Natural killer cell treated with Interleukin-12 subunit alpha and Interleukin-12 subunit beta and Interleukin-15 and Interleukin-18, amount 100 ng/mL, for 72 hours (primary cell): ENCODE measurements at regions not wholly inside any gene's neighbourhood (a gene's known extent, or its start where the extent isn't known, plus 50 kb on each side); places are given as distances from the start of the nearest gene placed in this dataset.

ENCODE experiments used
- ATAC-seq, 2 donors: fragments of 150-1000 bp; cut with Tn5 transposase in 1 of 2; sonication (Bioruptor Pico), chemical (Tn5 transposase) in 1 of 2; 2 replicates each; pipeline ENCODE4 v1.10.0; 2021
- DNase-seq: peaks from one replicate; pipeline ENCODE4 v3.0.0; 2022; ENCODE audit warnings: low spot score
- H3K27ac Mint-ChIP-seq, 2 donors: 1 replicate in 1 of 2; 2 replicates in 1 of 2; pipeline ENCODE4 v1.8.0; 2022; ENCODE audit warnings: mixed read lengths in 2 of 2, mild to moderate bottlenecking in 1 of 2, moderate library complexity in 1 of 2
- H3K27me3 Mint-ChIP-seq, 2 donors: 1 replicate in 1 of 2; 2 replicates in 1 of 2; pipeline ENCODE4 v1.8.0; 2022; ENCODE audit warnings: mixed read lengths in 2 of 2
- H3K36me3 Mint-ChIP-seq: one replicate; pipeline ENCODE4 v1.8.0; 2022; ENCODE audit warnings: mixed read lengths
- H3K4me1 Mint-ChIP-seq, 2 donors: 1 replicate in 1 of 2; 2 replicates in 1 of 2; pipeline ENCODE4 v1.8.0; 2022; ENCODE audit warnings: low read depth in 2 of 2, mixed read lengths in 2 of 2, mild to moderate bottlenecking in 1 of 2
- H3K4me3 Mint-ChIP-seq: one replicate; pipeline ENCODE4 v1.8.0; 2022; ENCODE audit warnings: mixed read lengths
- H3K9me3 Mint-ChIP-seq: 2 replicates; pipeline ENCODE4 v1.8.0; 2022; ENCODE audit warnings: mixed read lengths

GRCh38 chr1:175877939-175878737 is 134.7 kb upstream of the TNR start:
- Mint-ChIP-seq H3K9me3 (no peaks in the 10 kb centered on the region), H3K4me1 (no peaks in the 10 kb centered on the region), H3K36me3 (no peaks in the 10 kb centered on the region), H3K27me3 (peaks cover 5 to 19% of the 10 kb centered on the region in 2 donors), H3K27ac (no peak overlapping the region), H3K4me3 (no peak overlapping the region)
- no peak for ATAC-seq
- DNase-seq: no peak

- DNase-seq: no peak
- no peak overlapping the region for H3K4me3 Mint-ChIP-seq
- no peak overlapping the region for H3K27ac Mint-ChIP-seq
- H3K4me1 Mint-ChIP-seq: no peaks in the 10 kb centered on the region
- H3K9me3 Mint-ChIP-seq: no peaks in the 10 kb centered on the region
- ATAC-seq: no peak
- H3K27me3 Mint-ChIP-seq: peaks cover 4 to 8% of the 10 kb centered on the region in 2 donors
- H3K36me3 Mint-ChIP-seq: no peaks in the 10 kb centered on the region
Observed at GRCh38 chr1:175875556-175875955, 132.2 kb upstream of the TNR start.

GRCh38 chr1:175874081-175874480 is 130.7 kb upstream of the TNR start:
- DNase-seq (no peak), ATAC-seq (no peak)
- no peak overlapping the region for H3K27ac Mint-ChIP-seq
- H3K4me3 Mint-ChIP-seq: no peak overlapping the region
- H3K36me3 Mint-ChIP-seq: no peaks in the 10 kb centered on the region
- H3K27me3 Mint-ChIP-seq: no peaks in the 10 kb centered on the region
- H3K4me1 Mint-ChIP-seq: no peaks in the 10 kb centered on the region
- H3K9me3 Mint-ChIP-seq: no peaks in the 10 kb centered on the region

GRCh38 chr1:175873290-175873935 is 130.0 kb upstream of the TNR start:
- no peaks in the 10 kb centered on the region for H3K4me1 Mint-ChIP-seq
- H3K9me3 Mint-ChIP-seq: no peaks in the 10 kb centered on the region
- no peaks in the 10 kb centered on the region for H3K27me3 Mint-ChIP-seq
- no peak overlapping the region for H3K27ac Mint-ChIP-seq
- no peak for DNase-seq
- no peak overlapping the region for H3K4me3 Mint-ChIP-seq
- no peaks in the 10 kb centered on the region for H3K36me3 Mint-ChIP-seq
- no peak for ATAC-seq

GRCh38 chr1:175872588-175872987 is 129.2 kb upstream of the TNR start:
- Mint-ChIP-seq H3K4me1 (no peaks in the 10 kb centered on the region), H3K36me3 (no peaks in the 10 kb centered on the region), H3K9me3 (no peaks in the 10 kb centered on the region), H3K27me3 (no peaks in the 10 kb centered on the region), H3K4me3 (no peak overlapping the region), H3K27ac (no peak overlapping the region)
- no peak for ATAC-seq
- no peak for DNase-seq

GRCh38 chr1:175871647-175872046 is 128.3 kb upstream of the TNR start:
- no peaks in the 10 kb centered on the region for H3K4me1 Mint-ChIP-seq
- H3K27me3 Mint-ChIP-seq: no peaks in the 10 kb centered on the region
- no peak overlapping the region for H3K4me3 Mint-ChIP-seq
- no peak overlapping the region for H3K27ac Mint-ChIP-seq
- ATAC-seq (no peak), DNase-seq (no peak)
- no peaks in the 10 kb centered on the region for H3K9me3 Mint-ChIP-seq
- H3K36me3 Mint-ChIP-seq: no peaks in the 10 kb centered on the region

- ATAC-seq (no peak), DNase-seq (no peak)
- H3K36me3 Mint-ChIP-seq: no peaks in the 10 kb centered on the region
- H3K27ac Mint-ChIP-seq: no peak overlapping the region
- no peak overlapping the region for H3K4me3 Mint-ChIP-seq
- H3K4me1 Mint-ChIP-seq: no peaks in the 10 kb centered on the region
- no peaks in the 10 kb centered on the region for H3K27me3 Mint-ChIP-seq
- H3K9me3 Mint-ChIP-seq: no peaks in the 10 kb centered on the region
Observed at GRCh38 chr1:175870217-175870616, 126.8 kb upstream of the TNR start.

- Mint-ChIP-seq H3K4me3 (no peak overlapping the region), H3K36me3 (no peaks in the 10 kb centered on the region), H3K4me1 (no peaks in the 10 kb centered on the region), H3K27ac (no peak overlapping the region), H3K9me3 (no peaks in the 10 kb centered on the region), H3K27me3 (peaks cover 0 to 13% of the 10 kb centered on the region in 2 donors)
- ATAC-seq (no peak), DNase-seq (no peak)
Observed at GRCh38 chr1:175866776-175867175, 123.4 kb upstream of the TNR start.

- Mint-ChIP-seq H3K9me3 (no peaks in the 10 kb centered on the region), H3K4me1 (no peaks in the 10 kb centered on the region), H3K27ac (no peak overlapping the region), H3K27me3 (peaks cover 0 to 13% of the 10 kb centered on the region in 2 donors), H3K4me3 (no peak overlapping the region), H3K36me3 (no peaks in the 10 kb centered on the region)
- no peak for ATAC-seq
- no peak for DNase-seq
Observed at GRCh38 chr1:175865041-175865766, 121.8 kb upstream of the TNR start.

- no peak overlapping the region for H3K4me3 Mint-ChIP-seq
- peaks cover 0 to 13% of the 10 kb centered on the region in 2 donors for H3K27me3 Mint-ChIP-seq
- H3K4me1 Mint-ChIP-seq: no peaks in the 10 kb centered on the region
- DNase-seq (no peak), ATAC-seq (no peak)
- H3K27ac Mint-ChIP-seq: no peak overlapping the region
- no peaks in the 10 kb centered on the region for H3K9me3 Mint-ChIP-seq
- no peaks in the 10 kb centered on the region for H3K36me3 Mint-ChIP-seq
Observed at GRCh38 chr1:175864625-175865024, 121.2 kb upstream of the TNR start.

GRCh38 chr1:175864183-175864582 is 120.8 kb upstream of the TNR start:
- Mint-ChIP-seq H3K4me3 (no peak overlapping the region), H3K4me1 (no peaks in the 10 kb centered on the region), H3K36me3 (no peaks in the 10 kb centered on the region), H3K9me3 (no peaks in the 10 kb centered on the region), H3K27me3 (peaks cover 0 to 13% of the 10 kb centered on the region in 2 donors), H3K27ac (no peak overlapping the region)
- no peak for ATAC-seq
- DNase-seq: no peak

- DNase-seq: no peak
- H3K36me3 Mint-ChIP-seq: no peaks in the 10 kb centered on the region
- no peak overlapping the region for H3K27ac Mint-ChIP-seq
- ATAC-seq: peak in 1 of 2 donors; percentile 2
- peaks cover 0 to 13% of the 10 kb centered on the region in 2 donors for H3K27me3 Mint-ChIP-seq
- H3K4me1 Mint-ChIP-seq: no peaks in the 10 kb centered on the region
- H3K4me3 Mint-ChIP-seq: no peak overlapping the region
- H3K9me3 Mint-ChIP-seq: no peaks in the 10 kb centered on the region
Observed at GRCh38 chr1:175863299-175864050, 120.1 kb upstream of the TNR start.

- H3K4me3 Mint-ChIP-seq: no peak overlapping the region
Observed at GRCh38 chr1:175862408-175862807, 119.0 kb upstream of the TNR start.

More at GRCh38 chr1:175862408-175862807, 119.0 kb upstream of the TNR start:
- H3K27me3 Mint-ChIP-seq: peaks cover 3 to 13% of the 10 kb centered on the region in 2 donors
- DNase-seq (no peak), ATAC-seq (no peak)
- no peak overlapping the region for H3K27ac Mint-ChIP-seq
- H3K36me3 Mint-ChIP-seq: no peaks in the 10 kb centered on the region
- H3K4me1 Mint-ChIP-seq: no peaks in the 10 kb centered on the region
- no peaks in the 10 kb centered on the region for H3K9me3 Mint-ChIP-seq
